PC-9 (cell line): ENCODE measurements at regions not wholly inside any gene's neighbourhood (a gene's known extent, or its start where the extent isn't known, plus 50 kb on each side); places are given as distances from the start of the nearest gene placed in this dataset.
"Not testable (repeated sequence)": the region's sequence is repeated elsewhere in the genome, so short reads cannot be mapped to it uniquely, and the experiment has no call there.

Experiments
- BruUV-seq: library from RNA; stranded (reverse); fragments of 400-500 nt; replicated peaks from 2 replicates; lab custom pipeline; 2021; lab: Mats Ljungman, UMichigan
- CTCF ChIA-PET: fragments of 300-600 bp; sonication (Branson Sonifier 250); formaldehyde crosslinking; loops from one replicate; lab custom pipeline; 2022; ENCODE audit warnings: antibody characterized with exemption; lab: Charles Lee
- POLR2A ChIA-PET: fragments of 300-600 bp; sonication (Branson Sonifier 250); formaldehyde crosslinking; loops from one replicate; lab custom pipeline; 2022; ENCODE audit warnings: antibody characterized with exemption; ENCODE audit not compliant: unreplicated experiment; lab: Charles Lee
- DNase-seq, 2 experiments: peaks; one replicate each; pipeline versions ENCODE4 v3.0.0 to v3.0.0-alpha.2; 2015 to 2022; ENCODE audit warnings: mixed read lengths in 1 of 2
- H2AFZ ChIP-seq: fragments of 200-600 bp; sonication (generic); 2 replicates; pipeline ENCODE4 v1.8.1; 2017; ENCODE audit warnings: antibody characterized with exemption
- H3F3A ChIP-seq: fragments of 200-600 bp; sonication (generic); 2 replicates; pipeline ENCODE4 v1.8.1; 2017; ENCODE audit warnings: antibody characterized with exemption, mild to moderate bottlenecking, low read depth; ENCODE audit not compliant: insufficient read depth
- H3K27ac ChIP-seq: fragments of 200-600 bp; sonication (generic); 2 replicates; pipeline ENCODE4 v1.6.1; 2016; ENCODE audit warnings: mixed run types
- H3K27me3 ChIP-seq: fragments of 200-600 bp; sonication (generic); 2 replicates; pipeline ENCODE4 v1.6.1; 2016; ENCODE audit warnings: low read depth, mixed run types; ENCODE audit not compliant: insufficient read depth
- H3K36me3 ChIP-seq: fragments of 200-600 bp; sonication (generic); 2 replicates; pipeline ENCODE4 v1.6.1; 2016; ENCODE audit warnings: low read depth, mixed run types
- H3K4me1 ChIP-seq: fragments of 200-600 bp; sonication (generic); replicated peaks from 2 replicates; pipeline ENCODE4 v1.6.1; 2016; ENCODE audit warnings: mixed run types; ENCODE audit not compliant: insufficient read depth
- H3K4me2 ChIP-seq: fragments of 200-600 bp; sonication (generic); 2 replicates; pipeline ENCODE4 v1.6.1; 2017; ENCODE audit warnings: mixed run types
- H3K4me3 ChIP-seq: fragments of 200-600 bp; sonication (generic); 2 replicates; pipeline ENCODE4 v1.6.1; 2016; ENCODE audit warnings: mixed run types
- H3K79me2 ChIP-seq: fragments of 200-600 bp; sonication (generic); 2 replicates; pipeline ENCODE4 v1.6.1; 2017; ENCODE audit warnings: low read depth, mixed run types
- H3K9me2 ChIP-seq: fragments of 200-600 bp; sonication (generic); 2 replicates; pipeline ENCODE4 v1.8.1; 2017; ENCODE audit warnings: mild to moderate bottlenecking; ENCODE audit not compliant: insufficient read depth
- H3K9me3 ChIP-seq: fragments of 200-600 bp; sonication (generic); 2 replicates; pipeline ENCODE4 v1.8.1; 2016; ENCODE audit warnings: low read depth; ENCODE audit not compliant: insufficient read depth
- H4K20me1 ChIP-seq: fragments of 200-600 bp; sonication (generic); 2 replicates; pipeline ENCODE4 v1.8.1; 2017; ENCODE audit not compliant: insufficient read depth
- CTCF ChIP-seq: fragments of 200-600 bp; sonication (generic); conservative IDR thresholded peaks from 2 replicates; pipeline ENCODE4 v1.6.1; 2017; ENCODE audit warnings: mixed run types, antibody characterized with exemption, mild to moderate bottlenecking, moderate library complexity
- EZH2 ChIP-seq: fragments of 200-600 bp; sonication (generic); IDR thresholded peaks from 2 replicates; pipeline ENCODE4 v1.8.0; 2017; ENCODE audit warnings: antibody characterized with exemption, low read depth
- intact Hi-C: fragments of 100-400 bp; cut with micrococcal nuclease; formaldehyde crosslinking; loops from one replicate; pipeline ENCODE4 v1.10.0; 2022; ENCODE audit not compliant: unreplicated experiment

- no TSS peak for BruUV-seq
- no peak overlapping the region for H3K4me2 ChIP-seq
- no peak overlapping the region for H3K27ac ChIP-seq
- intact Hi-C loops, result no loop called here
- H3K27me3 ChIP-seq, result no peaks in the 10 kb centered on the region
- no peaks in the 10 kb centered on the region for H4K20me1 ChIP-seq
- CTCF ChIA-PET, result no interaction called here
- POLR2A ChIA-PET, result no interaction called here
- H3K79me2 ChIP-seq, result no peaks in the 10 kb centered on the region
- H3K9me2 ChIP-seq, result no peaks in the 10 kb centered on the region
- H3K9me3 ChIP-seq, result no peaks in the 10 kb centered on the region
- no peaks in the 10 kb centered on the region for H3F3A ChIP-seq
- H3K4me3 ChIP-seq, result no peak overlapping the region
- H2AFZ ChIP-seq, result no peak overlapping the region
- no peaks in the 10 kb centered on the region for H3K36me3 ChIP-seq
- TF ChIP-seq EZH2 (no peak), CTCF (no peak)
- no peak for DNase-seq
- H3K4me1 ChIP-seq, result no peaks in the 10 kb centered on the region
These were observed 239.1 kb downstream of the USP25 start for GRCh38 chr21:15968776-15969310.

- H4K20me1 ChIP-seq, result no peaks in the 10 kb centered on the region
- intact Hi-C loops, result no loop called here
- H3K27me3 ChIP-seq, result no peaks in the 10 kb centered on the region
- H3K36me3 ChIP-seq, result no peaks in the 10 kb centered on the region
- TF ChIP-seq EZH2 (no peak), CTCF (peak; percentile 30; the same call in 1 of the 2 replicates)
- H3K4me3 ChIP-seq, result no peak overlapping the region
- H3K79me2 ChIP-seq, result no peaks in the 10 kb centered on the region
- H3K27ac ChIP-seq, result no peak overlapping the region
- H3F3A ChIP-seq, result no peaks in the 10 kb centered on the region
- H2AFZ ChIP-seq, result no peak overlapping the region
- ChIA-PET CTCF (no interaction called here), POLR2A (no interaction called here)
- no peaks in the 10 kb centered on the region for H3K9me2 ChIP-seq
- no TSS peak for BruUV-seq
- no peak for DNase-seq
- H3K4me1 ChIP-seq, result no peaks in the 10 kb centered on the region
- 0 out of 2 replicates have a peak, but pooled peaks cover 5% of the 10 kb centered on the region for H3K9me3 ChIP-seq
- no peak overlapping the region for H3K4me2 ChIP-seq
These were observed 247.0 kb downstream of the USP25 start for GRCh38 chr21:15976807-15977206.

- H2AFZ ChIP-seq, result no peak overlapping the region
- no peak for TF ChIP-seq CTCF
- TF ChIP-seq EZH2, result no peak
- DNase-seq, result no peak
These were observed 248.5 kb downstream of the USP25 start for GRCh38 chr21:15978215-15978738.

GRCh38 chr21:15979493-15979892 lies 249.7 kb downstream of the USP25 start:
- DNase-seq, H2AFZ ChIP-seq, POLR2A ChIA-PET, H3F3A ChIP-seq, BruUV-seq, H3K4me2 ChIP-seq, H3K9me3 ChIP-seq, H3K4me3 ChIP-seq, H3K79me2 ChIP-seq, H3K4me1 ChIP-seq, H3K9me2 ChIP-seq, H4K20me1 ChIP-seq, intact Hi-C loops, H3K27ac ChIP-seq, H3K36me3 ChIP-seq, CTCF ChIA-PET, H3K27me3 ChIP-seq: not testable (repeated sequence)

More at GRCh38 chr21:15978215-15978738, 248.5 kb downstream of the USP25 start:
- Histone ChIP-seq H3K9me3 (0 out of 2 replicates have a peak, but pooled peaks cover 5% of the 10 kb centered on the region), H3K4me3 (no peak overlapping the region), H3K9me2 (no peaks in the 10 kb centered on the region), H3K4me2 (no peak overlapping the region), H3F3A (no peaks in the 10 kb centered on the region), H3K27me3 (no peaks in the 10 kb centered on the region), H3K4me1 (no peaks in the 10 kb centered on the region), H4K20me1 (no peaks in the 10 kb centered on the region), H3K36me3 (no peaks in the 10 kb centered on the region), H3K79me2 (no peaks in the 10 kb centered on the region), H3K27ac (no peak overlapping the region)
- no TSS peak for BruUV-seq
- CTCF ChIA-PET, result no interaction called here
- intact Hi-C loops, result no loop called here
- POLR2A ChIA-PET, result no interaction called here
